HepG2 (cell line): ENCODE measurements at regions not wholly inside any gene's neighbourhood (a gene's known extent, or its start where the extent isn't known, plus 50 kb on each side); places are given as distances from the start of the nearest gene placed in this dataset.

Source experiments
- ARNTL ChIP-seq: sonication (generic); formaldehyde crosslinking; IDR thresholded peaks from 2 replicates; pipeline ENCODE4 v1.4.0; 2020; ENCODE audit warnings: mild to moderate bottlenecking, missing genetic modification reagents
- CTCF ChIP-seq: sonication (generic); formaldehyde crosslinking; IDR thresholded peaks from 2 replicates; pipeline ENCODE4 v1.5.0; 2020; ENCODE audit warnings: mild to moderate bottlenecking, missing genetic modification reagents, moderate library complexity
- HOXA7 ChIP-seq: sonication (generic); formaldehyde crosslinking; IDR thresholded peaks from 2 replicates; pipeline ENCODE4 v1.8.1; 2022; ENCODE audit warnings: mild to moderate bottlenecking, missing genetic modification reagents, moderate library complexity
- PHF8 ChIP-seq: sonication (generic); formaldehyde crosslinking; IDR thresholded peaks from 2 replicates; pipeline ENCODE4 v1.5.0; 2020; ENCODE audit warnings: missing genetic modification reagents
- POLR2A ChIP-seq, 2 experiments: IDR thresholded peaks; 2 replicates each; pipeline ENCODE4 v1.6.1; 2011; ENCODE audit warnings: low read depth in 2 of 2, low read length in 2 of 2, mild to moderate bottlenecking in 1 of 2, moderate library complexity in 1 of 2; ENCODE audit not compliant: insufficient read depth in 1 of 2
- ZNF572 ChIP-seq: sonication (generic); formaldehyde crosslinking; IDR thresholded peaks from 2 replicates; pipeline ENCODE4 v1.5.1; 2020; ENCODE audit warnings: mild to moderate bottlenecking, missing genetic modification reagents

- TF ChIP-seq PHF8 (CRISPR knock-in tag) (no peak), POLR2A (IDR thresholded peaks at IDR 0.05; ENCODE audit: insufficient read depth in 1 of 2, low read depth in 2 of 2, low read length in 2 of 2) (no peak), ARNTL (CRISPR knock-in tag) (no peak), ZNF572 (CRISPR knock-in tag) (no peak), HOXA7 (no peak), CTCF (CRISPR knock-in tag) (no peak)
These were observed 368.9 kb downstream of the DDX10 start for GRCh38 chr11:109033627-109034338.
